Gastrocnemius medialis (tissue), 4 donors: ENCODE measurements at regions not wholly inside any gene's neighbourhood (a gene's known extent, or its start where the extent isn't known, plus 50 kb on each side); places are given as distances from the start of the nearest gene placed in this dataset.

Source experiments
- CTCF ChIP-seq, 5 experiments: fragments of 450-650 bp in 3 of 5; fragments of 200-600 bp in 2 of 5; sonication (generic) in 2 of 5; IDR thresholded peaks in 4 of 5; conservative IDR thresholded peaks in 1 of 5; 1 replicate in 4 of 5; 2 replicates in 1 of 5; pipeline ENCODE4 v1.5.1; 2016 to 2019; ENCODE audit warnings: antibody characterized with exemption in 5 of 5, mild to moderate bottlenecking in 3 of 5, moderate library complexity in 3 of 5
- POLR2A ChIP-seq, 2 donors: fragments of 450-650 bp; IDR thresholded peaks; one replicate each; pipeline ENCODE4 v1.6.1; 2017; ENCODE audit warnings: antibody characterized with exemption in 2 of 2, mild to moderate bottlenecking in 2 of 2, moderate library complexity in 2 of 2

- no peak for TF ChIP-seq CTCF (IDR thresholded peaks at IDR 0.05 in 4 of 5, conservative IDR thresholded peaks at IDR 0.05 in 1 of 5)
- TF ChIP-seq POLR2A (IDR thresholded peaks at IDR 0.05): no peak
Measured at GRCh38 chr6:1257778-1258177, 54.1 kb upstream of the FOXQ1 start.
